GM21717 (cell line): ENCODE measurements at regions not wholly inside any gene's neighbourhood (a gene's known extent, or its start where the extent isn't known, plus 50 kb on each side); places are given as distances from the start of the nearest gene placed in this dataset.

Experiments
- ATAC-seq: cut with Tn5 transposase; IDR thresholded peaks from one replicate; pipeline ENCODE4 v1.9.1; 2021; ENCODE audit warnings: mild to moderate bottlenecking, moderate library complexity; ENCODE audit not compliant: unreplicated experiment

DNA sequence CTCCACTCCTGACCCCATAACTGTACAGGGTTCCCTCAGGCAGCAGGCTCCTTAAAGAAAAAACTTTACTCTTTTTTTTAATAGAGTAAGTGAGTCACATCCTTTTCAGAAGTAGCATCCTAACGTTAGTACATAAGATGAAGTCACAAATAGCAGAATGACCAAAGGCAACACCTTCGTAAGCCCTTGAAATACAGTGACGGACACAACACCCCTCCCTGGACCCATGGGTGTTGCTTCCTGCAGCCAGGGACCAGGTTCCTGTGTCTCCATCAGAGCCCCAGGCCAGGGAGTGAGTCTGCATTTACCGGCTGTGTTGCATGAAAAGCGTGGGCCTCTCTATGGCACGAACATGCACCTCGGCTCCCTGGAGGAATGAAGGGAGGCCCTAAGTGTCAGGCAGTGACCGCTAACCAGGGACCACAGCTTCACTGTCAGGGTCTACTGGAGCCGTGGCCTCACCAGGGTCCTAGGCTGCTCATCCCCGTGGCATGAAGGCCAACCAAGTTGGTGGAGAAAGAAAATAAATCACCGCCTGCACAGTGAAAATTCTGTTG is 340.0 kb upstream of the SFSWAP start:
- no peak for ATAC-seq

GRCh38 chr12:131371401-131372170 is 339.3 kb upstream of the SFSWAP start:
- no peak for ATAC-seq

GRCh38 chr12:131372171-131372475 is 338.8 kb upstream of the SFSWAP start:
- ATAC-seq = no peak

GRCh38 chr12:131372706-131373195 is 338.1 kb upstream of the SFSWAP start:
- no peak for ATAC-seq

- no peak for ATAC-seq
These were observed 335.5 kb upstream of the SFSWAP start for GRCh38 chr12:131375261-131375971.

DNA sequence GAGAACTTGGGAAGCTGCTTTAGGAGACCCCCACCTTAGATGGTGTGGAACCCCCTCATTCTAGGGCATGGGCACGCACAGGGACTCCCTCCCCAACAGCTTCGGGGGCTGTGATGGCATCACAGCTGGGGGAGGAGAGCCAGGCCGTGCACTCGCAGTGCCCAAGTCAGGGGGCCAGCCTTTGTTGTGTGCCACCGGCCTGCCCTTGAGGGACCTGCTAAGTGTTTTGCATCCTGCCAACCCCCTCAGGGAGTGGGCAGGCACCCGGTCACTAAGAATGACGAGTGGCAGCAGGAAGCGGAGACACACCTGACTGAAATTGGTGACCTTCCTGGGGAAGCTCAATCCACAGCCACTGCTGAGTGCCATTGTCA is 334.9 kb upstream of the SFSWAP start:
- ATAC-seq = no peak

- no peak for ATAC-seq
These were observed 332.6 kb upstream of the SFSWAP start for GRCh38 chr12:131378176-131378842.

- ATAC-seq = no peak
These were observed 331.8 kb upstream of the SFSWAP start for GRCh38 chr12:131378861-131379665.

- no peak for ATAC-seq
These were observed 331.2 kb upstream of the SFSWAP start for GRCh38 chr12:131379738-131380137.

- no peak for ATAC-seq
These were observed 330.5 kb upstream of the SFSWAP start for GRCh38 chr12:131380220-131380964.

DNA sequence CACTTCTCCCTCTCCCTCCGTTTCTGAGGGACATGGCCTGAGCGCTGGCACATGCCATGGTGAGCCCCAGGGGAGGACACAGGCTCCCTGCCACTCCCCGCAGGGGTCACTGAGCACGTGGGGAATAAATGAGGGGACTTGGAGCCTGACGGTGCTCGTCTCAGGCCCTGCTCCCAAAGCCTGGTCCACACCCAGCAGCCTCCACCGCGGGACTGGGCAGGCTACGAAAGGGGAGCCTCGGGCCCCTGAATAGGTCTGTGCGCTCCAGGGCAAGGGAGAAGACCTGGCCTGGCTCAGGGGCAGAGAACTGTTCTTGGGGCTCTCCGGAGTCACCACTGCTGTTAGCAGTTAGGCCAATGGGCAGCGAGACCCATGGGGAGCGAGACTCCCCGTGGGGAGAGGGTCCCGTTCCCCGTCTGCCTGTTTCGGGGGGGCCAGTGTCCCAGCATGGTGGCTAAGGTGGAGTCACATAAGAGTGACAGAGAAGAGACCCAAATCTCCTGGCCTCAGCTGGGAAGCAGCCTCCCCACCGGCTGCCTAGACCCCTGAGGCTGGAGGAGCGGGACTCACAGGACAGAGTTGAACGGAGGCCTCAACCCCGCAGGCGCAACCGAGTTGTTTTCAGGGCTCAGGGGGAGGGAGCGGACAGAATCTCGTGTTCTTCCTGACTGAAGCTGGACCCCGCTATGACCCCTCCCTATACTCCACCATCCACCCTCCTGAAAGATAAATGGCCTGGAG is 329.8 kb upstream of the SFSWAP start:
- ATAC-seq = no peak

- no peak for ATAC-seq
These were observed 329.0 kb upstream of the SFSWAP start for GRCh38 chr12:131381716-131382430.

DNA sequence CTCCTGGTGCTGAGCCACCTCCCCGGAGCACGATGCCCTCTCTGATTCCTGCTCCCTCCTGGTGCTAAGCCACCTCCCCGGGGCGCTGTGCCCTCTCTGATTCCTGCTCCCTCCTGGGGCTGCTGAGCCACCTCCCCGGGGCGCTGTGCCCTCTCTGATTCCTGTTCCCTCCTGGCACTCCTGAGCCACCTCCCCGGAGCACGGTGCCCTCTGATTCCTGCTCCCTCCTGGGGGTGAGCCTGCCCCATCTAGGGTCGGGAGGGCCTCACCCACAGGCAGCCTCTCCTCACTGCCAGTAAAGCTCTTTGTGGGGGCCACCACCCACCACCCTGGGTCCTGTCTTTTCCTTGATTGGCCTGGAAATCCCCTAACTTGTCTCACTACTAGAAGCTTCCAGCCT is 327.6 kb upstream of the SFSWAP start:
- ATAC-seq = no peak

DNA sequence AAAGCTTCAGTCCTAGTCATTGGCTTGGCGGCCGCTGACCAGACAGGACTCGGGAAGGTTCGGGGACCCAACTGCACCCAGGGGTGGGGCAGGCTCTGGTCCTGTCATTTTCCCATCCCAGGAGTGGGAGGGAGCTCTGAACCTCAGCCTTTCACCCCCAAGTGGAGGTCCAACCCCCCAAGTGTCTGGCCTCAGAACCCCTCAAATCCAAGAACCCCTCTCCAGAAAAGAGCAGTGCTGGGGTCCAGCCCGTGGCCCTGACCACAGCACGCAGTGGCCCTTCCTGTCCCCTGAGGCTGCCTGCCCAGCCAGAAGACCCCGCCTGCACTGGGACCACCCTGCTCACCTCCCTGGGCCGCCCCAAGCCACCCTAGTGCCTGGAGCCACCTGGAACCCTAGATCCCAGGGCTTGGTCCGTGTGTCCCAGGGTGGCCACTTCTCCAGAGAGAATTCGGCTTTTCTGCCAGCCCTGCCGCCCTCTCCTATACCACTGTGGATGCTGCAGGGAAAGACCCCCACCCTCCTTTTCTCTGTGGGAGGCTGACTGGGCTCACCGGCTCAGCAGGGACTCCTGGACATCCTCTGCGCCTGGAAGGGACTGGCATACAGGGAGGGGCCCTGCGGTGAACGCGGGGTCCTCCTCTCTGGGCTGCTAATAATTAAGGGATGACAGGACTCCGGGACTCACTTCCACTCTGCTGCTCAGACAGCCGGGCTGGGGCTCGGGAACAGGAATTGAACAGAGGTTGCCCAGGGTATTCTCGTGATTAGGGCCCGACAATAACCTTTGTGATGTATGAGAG is 326.9 kb upstream of the SFSWAP start:
- no peak for ATAC-seq

- no peak for ATAC-seq
These were observed 326.4 kb upstream of the SFSWAP start for GRCh38 chr12:131384544-131384855.

GRCh38 chr12:131385313-131386166 is 325.4 kb upstream of the SFSWAP start:
- no peak for ATAC-seq

DNA sequence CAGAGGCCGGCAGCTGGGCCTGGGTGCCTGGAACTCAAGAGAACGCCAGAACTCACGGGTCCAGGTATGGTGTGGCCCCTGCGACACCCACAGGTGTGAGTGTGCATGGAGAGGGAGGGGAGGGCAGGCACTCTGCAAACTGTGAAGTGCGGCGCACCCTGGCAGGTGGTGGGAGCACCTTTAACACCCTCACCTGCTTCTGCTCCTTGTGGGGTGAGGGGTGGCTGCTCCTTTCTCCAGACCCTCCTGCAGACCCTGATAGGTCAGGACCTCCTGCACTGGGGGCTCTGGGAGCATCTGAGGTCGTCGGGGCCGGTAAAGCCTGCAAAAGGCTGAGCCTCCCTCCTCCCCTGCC is 324.7 kb upstream of the SFSWAP start:
- no peak for ATAC-seq
